ENCODE measurements at regions not wholly inside any gene's neighbourhood (a gene's known extent, or its start where the extent isn't known, plus 50 kb on each side); places are given as distances from the start of the nearest gene placed in this dataset.
"Not testable (repeated sequence)": the region's sequence is repeated elsewhere in the genome, so short reads cannot be mapped to it uniquely, and the experiment has no call there.

GRCh38 chr2:62330959-62331358 is 135.0 kb downstream of the B3GNT2 start:
- no peak for DNase-seq (ENCODE audit: low spot score)

GRCh38 chr2:62329797-62330196 is 133.9 kb downstream of the B3GNT2 start:
- DNase-seq (ENCODE audit: low spot score) = no peak

GRCh38 chr2:62326735-62327134 is 130.8 kb downstream of the B3GNT2 start:
- no peak for DNase-seq (ENCODE audit: low spot score)

- DNase-seq (ENCODE audit: low spot score) = no peak
Measured at GRCh38 chr2:62325398-62325797, 129.5 kb downstream of the B3GNT2 start.

GRCh38 chr2:62321380-62322289 is 125.7 kb downstream of the B3GNT2 start:
- no peak for DNase-seq (ENCODE audit: low spot score)

GRCh38 chr2:62320657-62321357 is 124.9 kb downstream of the B3GNT2 start:
- no peak for DNase-seq (ENCODE audit: low spot score)

GRCh38 chr2:62320137-62320536 is 124.2 kb downstream of the B3GNT2 start:
- DNase-seq (ENCODE audit: low spot score) = not testable (repeated sequence)

- DNase-seq (ENCODE audit: low spot score) = no peak
Measured at GRCh38 chr2:62319070-62319469, 123.2 kb downstream of the B3GNT2 start.

- no peak for DNase-seq (ENCODE audit: low spot score)
Measured at GRCh38 chr2:62315476-62315875, 119.6 kb downstream of the B3GNT2 start.

GRCh38 chr2:62314291-62314690 is 118.4 kb downstream of the B3GNT2 start:
- DNase-seq (ENCODE audit: low spot score) = no peak

GRCh38 chr2:62313449-62314227 is 117.7 kb downstream of the B3GNT2 start:
- no peak for DNase-seq (ENCODE audit: low spot score)

- DNase-seq (ENCODE audit: low spot score) = no peak
Measured at GRCh38 chr2:62309465-62310091, 113.7 kb downstream of the B3GNT2 start.

GRCh38 chr2:62309081-62309464 is 113.2 kb downstream of the B3GNT2 start:
- no peak for DNase-seq (ENCODE audit: low spot score)

- DNase-seq (ENCODE audit: low spot score) = no peak
Measured at GRCh38 chr2:62307469-62308389, 111.8 kb downstream of the B3GNT2 start.

- DNase-seq (ENCODE audit: low spot score) = peak; percentile 69
Measured at GRCh38 chr2:62306751-62307468, 111.0 kb downstream of the B3GNT2 start.

GRCh38 chr2:62305421-62306176 is 109.7 kb downstream of the B3GNT2 start:
- no peak for DNase-seq (ENCODE audit: low spot score)

- DNase-seq (ENCODE audit: low spot score) = peak; percentile 96
Measured at GRCh38 chr2:62304429-62305417, 108.8 kb downstream of the B3GNT2 start.

- DNase-seq (ENCODE audit: low spot score) = no peak
Measured at GRCh38 chr2:62303788-62304187, 107.9 kb downstream of the B3GNT2 start.
